SK-N-SH (cell line): ENCODE measurements at regions not wholly inside any gene's neighbourhood (a gene's known extent, or its start where the extent isn't known, plus 50 kb on each side); places are given as distances from the start of the nearest gene placed in this dataset.

Experiments used
- CTCF ChIP-seq: fragments of 200-600 bp; sonication (generic); IDR thresholded peaks from 2 replicates; pipeline ENCODE4 v1.6.1; 2017; ENCODE audit warnings: antibody characterized with exemption, mild to moderate bottlenecking, moderate library complexity
- EZH2phosphoT487 ChIP-seq: fragments of 200-600 bp; sonication (generic); IDR thresholded peaks from 2 replicates; pipeline ENCODE4 v1.6.1; 2017; ENCODE audit warnings: low read depth, mixed run types, mild to moderate bottlenecking, antibody characterized with exemption, moderate library complexity, borderline replicate concordance
- FOXJ3 ChIP-seq: sonication (generic); formaldehyde crosslinking; IDR thresholded peaks from 2 replicates; pipeline ENCODE4 v1.5.1; 2020; ENCODE audit warnings: mild to moderate bottlenecking, missing genetic modification reagents
- FOXM1 ChIP-seq: IDR thresholded peaks from 2 replicates; pipeline ENCODE4 v1.4.0; 2012; ENCODE audit warnings: low read depth, mild to moderate bottlenecking
- JUND ChIP-seq: IDR thresholded peaks from 2 replicates; pipeline ENCODE4 v1.4.0; 2012
- SIN3A ChIP-seq: IDR thresholded peaks from 2 replicates; pipeline ENCODE4 v1.6.1; 2012; ENCODE audit warnings: low read depth, mild to moderate bottlenecking, low read length, moderate library complexity, borderline replicate concordance
- TEAD4 ChIP-seq: IDR thresholded peaks from 2 replicates; pipeline ENCODE4 v1.4.0; 2012; ENCODE audit warnings: mild to moderate bottlenecking, borderline replicate concordance; ENCODE audit not compliant: insufficient read depth
- ZBTB33 ChIP-seq: IDR thresholded peaks from 2 replicates; pipeline ENCODE4 v1.4.0; 2012; ENCODE audit warnings: low read depth, borderline replicate concordance

GRCh38 chr18:67695684-67696083 lies 179.2 kb upstream of the DSEL start:
- TF ChIP-seq FOXJ3: no peak
- TF ChIP-seq CTCF: no peak
- no peak for TF ChIP-seq TEAD4
- TF ChIP-seq FOXM1: no peak
- no peak for TF ChIP-seq SIN3A
- TF ChIP-seq EZH2phosphoT487: no peak
- TF ChIP-seq ZBTB33: no peak
- TF ChIP-seq JUND: no peak
